GM19023 (cell line): ENCODE measurements at regions not wholly inside any gene's neighbourhood (a gene's known extent, or its start where the extent isn't known, plus 50 kb on each side); places are given as distances from the start of the nearest gene placed in this dataset.

ENCODE experiments used
- ATAC-seq: cut with Tn5 transposase; IDR thresholded peaks from one replicate; pipeline ENCODE4 v1.9.1; 2021; ENCODE audit warnings: mild to moderate bottlenecking, moderate library complexity; ENCODE audit not compliant: unreplicated experiment

GRCh38 chr2:49262801-49263560, 108.7 kb upstream of the FSHR start:
- no peak for ATAC-seq

- ATAC-seq, result no peak
Observed at GRCh38 chr2:49261781-49262180, 107.5 kb upstream of the FSHR start.

GRCh38 chr2:49260979-49261538, 106.7 kb upstream of the FSHR start:
- ATAC-seq, result no peak

- no peak for ATAC-seq
Observed at GRCh38 chr2:49259926-49260325, 105.6 kb upstream of the FSHR start.

- no peak for ATAC-seq
Observed at GRCh38 chr2:49255409-49255971, 101.2 kb upstream of the FSHR start.

- ATAC-seq, result no peak
Observed at GRCh38 chr2:49254401-49254800, 100.1 kb upstream of the FSHR start.

- no peak for ATAC-seq
Observed at GRCh38 chr2:49251766-49252165, 97.5 kb upstream of the FSHR start.

GRCh38 chr2:49251251-49251650, 96.9 kb upstream of the FSHR start:
- no peak for ATAC-seq

- no peak for ATAC-seq
Observed at GRCh38 chr2:49248506-49248905, 94.2 kb upstream of the FSHR start.

- no peak for ATAC-seq
Observed at GRCh38 chr2:49241991-49242390, 87.7 kb upstream of the FSHR start.

GRCh38 chr2:49241501-49241900, 87.2 kb upstream of the FSHR start:
- no peak for ATAC-seq

- ATAC-seq, result no peak
Observed at GRCh38 chr2:49240608-49241007, 86.3 kb upstream of the FSHR start.

- no peak for ATAC-seq
Observed at GRCh38 chr2:49238604-49238960, 84.3 kb upstream of the FSHR start.

GRCh38 chr2:49237867-49238603, 83.7 kb upstream of the FSHR start:
- ATAC-seq, result no peak

GRCh38 chr2:49236316-49236715, 82.0 kb upstream of the FSHR start:
- ATAC-seq, result no peak

- no peak for ATAC-seq
Observed at GRCh38 chr2:49226360-49226759, 72.0 kb upstream of the FSHR start.

- ATAC-seq, result no peak
Observed at GRCh38 chr2:49225126-49225525, 70.8 kb upstream of the FSHR start.

- no peak for ATAC-seq
Observed at GRCh38 chr2:49224426-49225010, 70.2 kb upstream of the FSHR start.

GRCh38 chr2:49222975-49223528, 68.7 kb upstream of the FSHR start:
- ATAC-seq, result no peak

- no peak for ATAC-seq
Observed at GRCh38 chr2:49219741-49220140, 65.4 kb upstream of the FSHR start.

- ATAC-seq, result no peak
Observed at GRCh38 chr2:49210191-49210590, 55.9 kb upstream of the FSHR start.
